GM23338 (cell line): ENCODE measurements at regions not wholly inside any gene's neighbourhood (a gene's known extent, or its start where the extent isn't known, plus 50 kb on each side); places are given as distances from the start of the nearest gene placed in this dataset.

Source experiments
- ATAC-seq: fragments of 200-7000 bp; cut with Tn5 transposase; 3 replicates; pipeline ENCODE4 v1.9.1; 2020
- DNase-seq: peaks from one replicate; pipeline ENCODE4 v3.0.0-alpha.2; 2015; ENCODE audit warnings: low spot score
- H2AFZ ChIP-seq: fragments of 200-600 bp; sonication (generic); 2 replicates; pipeline ENCODE4 v1.8.0; 2016; ENCODE audit warnings: antibody characterized with exemption, mild to moderate bottlenecking, moderate library complexity
- H3F3A ChIP-seq: fragments of 200-600 bp; sonication (generic); replicated peaks from 2 replicates; pipeline ENCODE4 v1.8.0; 2017; ENCODE audit warnings: antibody characterized with exemption, mixed run types, low read depth
- H3K27ac ChIP-seq: fragments of 200-600 bp; sonication (generic); 2 replicates; pipeline ENCODE4 v1.6.1; 2016; ENCODE audit warnings: low read depth
- H3K27me3 ChIP-seq: fragments of 200-600 bp; sonication (generic); 2 replicates; pipeline ENCODE4 v1.8.0; 2016; ENCODE audit warnings: mild to moderate bottlenecking, mixed run types, moderate library complexity; ENCODE audit not compliant: insufficient read depth
- H3K36me3 ChIP-seq: fragments of 200-600 bp; sonication (generic); 2 replicates; pipeline ENCODE4 v1.8.0; 2016; ENCODE audit warnings: mild to moderate bottlenecking; ENCODE audit not compliant: insufficient read depth
- H3K4me1 ChIP-seq: fragments of 200-600 bp; sonication (generic); 2 replicates; pipeline ENCODE4 v1.8.0; 2016; ENCODE audit warnings: mild to moderate bottlenecking, moderate library complexity; ENCODE audit not compliant: insufficient read depth
- H3K4me2 ChIP-seq: fragments of 200-600 bp; sonication (generic); 2 replicates; pipeline ENCODE4 v1.7.1; 2017; ENCODE audit warnings: mixed run types
- H3K4me3 ChIP-seq: fragments of 200-600 bp; sonication (generic); 2 replicates; pipeline ENCODE4 v1.6.1; 2016; ENCODE audit warnings: mixed run types
- H3K79me2 ChIP-seq: fragments of 200-600 bp; sonication (generic); replicated peaks from 2 replicates; pipeline ENCODE4 v1.8.0; 2017; ENCODE audit warnings: mild to moderate bottlenecking; ENCODE audit not compliant: insufficient read depth
- H3K9me2 ChIP-seq: fragments of 200-600 bp; sonication (generic); 2 replicates; pipeline ENCODE4 v1.8.0; 2017; ENCODE audit not compliant: insufficient read depth
- H4K20me1 ChIP-seq: fragments of 200-600 bp; sonication (generic); replicated peaks from 2 replicates; pipeline ENCODE4 v1.8.0; 2017; ENCODE audit warnings: mild to moderate bottlenecking; ENCODE audit not compliant: insufficient read depth
- H3K27ac Mint-ChIP-seq: 2 replicates; pipeline ENCODE4 v1.8.0; 2020; ENCODE audit warnings: inconsistent platforms, mild to moderate bottlenecking, moderate library complexity, mixed read lengths
- H3K27me3 Mint-ChIP-seq: 3 replicates; pipeline ENCODE4 v1.8.0; 2022; ENCODE audit warnings: low read depth, mild to moderate bottlenecking, moderate library complexity, mixed read lengths, inconsistent platforms; ENCODE audit not compliant: insufficient read depth, poor library complexity
- H3K36me3 Mint-ChIP-seq: 3 replicates; pipeline ENCODE4 v1.8.0; 2021; ENCODE audit warnings: low read depth, mild to moderate bottlenecking, inconsistent platforms, moderate library complexity, mixed read lengths
- H3K4me1 Mint-ChIP-seq: 3 replicates; pipeline ENCODE4 v1.8.0; 2020; ENCODE audit warnings: mild to moderate bottlenecking, inconsistent platforms, mixed read lengths
- H3K4me3 Mint-ChIP-seq: 3 replicates; pipeline ENCODE4 v1.8.0; 2021; ENCODE audit warnings: moderate library complexity, mild to moderate bottlenecking, inconsistent platforms, mixed read lengths
- H3K9me3 Mint-ChIP-seq: 3 replicates; pipeline ENCODE4 v1.8.0; 2020; ENCODE audit warnings: moderate library complexity, mild to moderate bottlenecking, inconsistent platforms, mixed read lengths
- CTCF ChIP-seq, 2 experiments: fragments of 200-600 bp in 1 of 2; sonication (generic) in 1 of 2; conservative IDR thresholded peaks; 2 replicates each; pipeline versions ENCODE4 v1.5.1 to v1.6.1; 2016 to 2017; ENCODE audit warnings: antibody characterized with exemption in 2 of 2, low read depth in 2 of 2, mild to moderate bottlenecking in 2 of 2, moderate library complexity in 1 of 2
- ETS1 ChIP-seq: IDR thresholded peaks from 2 replicates; pipeline ENCODE4 v1.6.1; 2016; ENCODE audit warnings: antibody characterized with exemption
- JUNB ChIP-seq: IDR thresholded peaks from one replicate; pipeline ENCODE4 v1.6.1; 2016; ENCODE audit warnings: antibody characterized with exemption; ENCODE audit not compliant: unreplicated experiment
- REST ChIP-seq: IDR thresholded peaks from one replicate; pipeline ENCODE4 v1.6.1; 2018; ENCODE audit warnings: antibody characterized with exemption; ENCODE audit not compliant: unreplicated experiment
- ZNF331 ChIP-seq: fragments of 250-450 bp; sonication (Bioruptor Pico); IDR thresholded peaks from 2 replicates; pipeline ENCODE4 v1.5.0; 2020; ENCODE audit warnings: low read depth, mild to moderate bottlenecking, moderate library complexity
- ZNF462 ChIP-seq: fragments of 250-450 bp; sonication (Bioruptor Pico); IDR thresholded peaks from 2 replicates; pipeline ENCODE4 v1.5.0; 2020; ENCODE audit warnings: mild to moderate bottlenecking, moderate library complexity

- Histone ChIP-seq H3K79me2 (no peaks in the 10 kb centered on the region), H4K20me1 (no peaks in the 10 kb centered on the region), H3K4me2 (no peak overlapping the region), H3F3A (no peaks in the 10 kb centered on the region), H2AFZ (no peak overlapping the region), H3K9me2 (peaks cover 7% of the 10 kb centered on the region; the same call in 1 of the 2 replicates), H3K4me1 (peaks cover 12% of the 10 kb centered on the region), H3K27me3 (no peaks in the 10 kb centered on the region), H3K4me3 (no peak overlapping the region), H3K27ac (no peak overlapping the region), H3K36me3 (no peaks in the 10 kb centered on the region)
- no peak for DNase-seq
- no peak overlapping the region for H3K4me3 Mint-ChIP-seq
- H3K27ac Mint-ChIP-seq = no peak overlapping the region
- H3K27me3 Mint-ChIP-seq = peaks cover 3% of the 10 kb centered on the region
- H3K9me3 Mint-ChIP-seq = no peaks in the 10 kb centered on the region
- no peaks in the 10 kb centered on the region for H3K36me3 Mint-ChIP-seq
- peaks cover 19% of the 10 kb centered on the region for H3K4me1 Mint-ChIP-seq
- no peak for TF ChIP-seq REST
- no peak for TF ChIP-seq ETS1
- TF ChIP-seq ZNF462 (CRISPR knock-in tag) = no peak
- no peak for TF ChIP-seq ZNF331 (CRISPR knock-in tag)
- no peak for TF ChIP-seq JUNB
- no peak for TF ChIP-seq CTCF (conservative IDR thresholded peaks at IDR 0.05; ENCODE audit: low read depth in 2 of 2)
- no peak for ATAC-seq
These were observed 69.8 kb upstream of the BOC start for GRCh38 chr3:113141543-113141942.
